Dermis microvascular lymphatic vessel endothelial cell (primary cell): ENCODE measurements at regions not wholly inside any gene's neighbourhood (a gene's known extent, or its start where the extent isn't known, plus 50 kb on each side); places are given as distances from the start of the nearest gene placed in this dataset.

Experiments
- DNase-seq, 2 donors: peaks; one replicate each; pipeline versions ENCODE4 v3.0.0 to v3.0.0-alpha.2; 2010; ENCODE audit warnings: low read depth in 2 of 2

GRCh38 chr10:132467464-132468149, 70.0 kb upstream of the INPP5A start:
- no peak for DNase-seq

- DNase-seq: no peak
These were observed 69.4 kb upstream of the INPP5A start for GRCh38 chr10:132468216-132468615.

GRCh38 chr10:132468651-132469050, 68.9 kb upstream of the INPP5A start:
- no peak for DNase-seq

- peak; percentile 25 to 42 for DNase-seq
These were observed 68.2 kb upstream of the INPP5A start for GRCh38 chr10:132469197-132469884.

GRCh38 chr10:132470410-132471124, 67.0 kb upstream of the INPP5A start:
- DNase-seq: no peak

- no peak for DNase-seq
These were observed 66.5 kb upstream of the INPP5A start for GRCh38 chr10:132471125-132471451.

- no peak for DNase-seq
These were observed 66.1 kb upstream of the INPP5A start for GRCh38 chr10:132471484-132471883.

- DNase-seq: no peak
These were observed 62.5 kb upstream of the INPP5A start for GRCh38 chr10:132475086-132475485.

- DNase-seq: no peak
These were observed 61.2 kb upstream of the INPP5A start for GRCh38 chr10:132476146-132477065.

- no peak for DNase-seq
These were observed 60.6 kb upstream of the INPP5A start for GRCh38 chr10:132477066-132477397.

- no peak for DNase-seq
These were observed 59.9 kb upstream of the INPP5A start for GRCh38 chr10:132477398-132478340.

- DNase-seq: no peak
These were observed 59.1 kb upstream of the INPP5A start for GRCh38 chr10:132478341-132479023.

- DNase-seq: no peak
These were observed 58.5 kb upstream of the INPP5A start for GRCh38 chr10:132479024-132479602.

- no peak for DNase-seq
These were observed 57.9 kb upstream of the INPP5A start for GRCh38 chr10:132479603-132480221.

GRCh38 chr10:132480356-132480755, 57.2 kb upstream of the INPP5A start:
- no peak for DNase-seq

GRCh38 chr10:132481690-132482089, 55.9 kb upstream of the INPP5A start:
- no peak for DNase-seq

GRCh38 chr10:132482090-132482800, 55.3 kb upstream of the INPP5A start:
- DNase-seq: no peak

GRCh38 chr10:132483394-132483793, 54.2 kb upstream of the INPP5A start:
- no peak for DNase-seq

GRCh38 chr10:132484922-132485321, 52.7 kb upstream of the INPP5A start:
- DNase-seq: no peak
